Islet precursor cell (in vitro differentiated cells): ENCODE measurements at regions not wholly inside any gene's neighbourhood (a gene's known extent, or its start where the extent isn't known, plus 50 kb on each side); places are given as distances from the start of the nearest gene placed in this dataset.

ENCODE experiments used
- DNase-seq: peaks from one replicate; pipeline ENCODE4 v3.0.0-alpha.2; 2018

- DNase-seq = no peak
Measured at GRCh38 chr4:129561280-129561679, 465.3 kb downstream of the C4orf33 start.

DNA sequence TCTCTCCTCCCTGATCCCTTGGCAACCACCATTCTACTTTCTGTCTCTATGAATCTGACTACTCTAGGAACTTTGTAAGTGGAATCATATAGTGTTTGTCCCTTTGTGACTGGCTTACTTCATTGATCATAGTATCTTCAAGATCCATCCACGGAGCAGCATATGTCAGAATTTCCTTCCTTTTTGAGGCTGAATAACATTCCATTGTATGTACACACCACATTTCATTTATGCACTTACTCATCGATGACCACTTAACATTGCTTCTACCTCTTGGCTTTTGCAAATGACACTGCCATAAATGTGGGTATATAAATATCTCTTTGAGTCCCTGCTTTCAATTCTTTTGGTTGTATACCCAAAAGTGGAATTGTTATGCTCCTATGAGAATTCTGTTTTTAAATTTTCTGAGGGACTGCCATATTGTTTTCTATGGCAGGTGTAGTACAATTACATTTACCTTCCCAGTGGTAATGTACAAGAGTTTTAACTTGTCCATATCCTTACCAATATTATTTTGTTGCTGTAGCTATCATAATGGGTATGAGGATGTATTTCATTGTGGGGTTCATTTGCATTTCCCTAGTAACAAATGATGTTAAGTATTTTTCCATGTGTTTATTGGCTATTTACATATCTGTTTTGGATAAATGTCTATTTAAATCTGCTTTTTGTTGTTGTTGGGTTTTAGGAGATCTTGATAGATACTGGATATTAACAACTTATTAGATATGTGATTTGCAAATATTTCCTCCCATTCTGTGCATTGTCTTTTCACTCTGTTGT is 466.1 kb downstream of the C4orf33 start:
- no peak for DNase-seq

GRCh38 chr4:129565214-129565613 is 469.3 kb downstream of the C4orf33 start:
- no peak for DNase-seq

DNA sequence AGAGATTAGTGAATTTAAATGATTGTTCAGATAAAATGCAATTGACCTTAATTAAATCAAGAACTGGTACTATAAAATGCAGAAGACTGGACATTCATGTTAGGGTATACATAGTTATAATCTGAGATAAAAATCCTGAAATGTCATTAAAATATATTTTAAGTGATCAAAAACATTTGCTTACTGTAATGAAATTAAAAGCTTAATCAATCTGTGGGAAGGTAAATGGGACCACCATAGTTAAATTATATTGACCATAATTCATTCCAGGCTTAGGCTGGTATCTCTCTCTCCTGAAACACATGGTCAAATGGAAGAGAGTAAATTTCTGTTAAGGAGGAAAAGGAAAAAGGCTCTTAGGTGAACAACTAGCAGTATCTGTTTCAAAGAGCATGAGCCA is 474.4 kb downstream of the C4orf33 start:
- DNase-seq = no peak

DNA sequence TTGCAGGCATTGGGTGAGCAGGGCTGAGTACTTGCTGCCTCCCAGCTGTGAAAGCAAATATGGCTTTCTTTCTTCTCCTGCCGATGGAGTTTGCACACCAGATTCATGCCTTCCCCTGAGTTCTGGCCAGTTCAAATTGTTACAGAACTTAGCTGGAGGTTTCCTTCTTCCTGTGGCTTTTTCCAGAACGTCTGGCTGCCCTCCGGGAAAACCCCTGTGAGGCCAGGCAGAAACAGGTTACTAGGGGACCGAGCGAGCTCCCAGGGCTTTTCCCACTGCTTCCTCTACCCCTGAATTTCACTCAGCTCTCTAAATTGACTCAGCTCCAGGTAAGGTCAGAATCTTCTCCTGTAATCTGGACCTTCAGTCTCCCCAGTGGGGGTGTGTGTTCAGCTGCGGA is 482.4 kb downstream of the C4orf33 start:
- no peak for DNase-seq

- DNase-seq = no peak
Measured at GRCh38 chr4:129581305-129581704, 485.4 kb downstream of the C4orf33 start.

DNA sequence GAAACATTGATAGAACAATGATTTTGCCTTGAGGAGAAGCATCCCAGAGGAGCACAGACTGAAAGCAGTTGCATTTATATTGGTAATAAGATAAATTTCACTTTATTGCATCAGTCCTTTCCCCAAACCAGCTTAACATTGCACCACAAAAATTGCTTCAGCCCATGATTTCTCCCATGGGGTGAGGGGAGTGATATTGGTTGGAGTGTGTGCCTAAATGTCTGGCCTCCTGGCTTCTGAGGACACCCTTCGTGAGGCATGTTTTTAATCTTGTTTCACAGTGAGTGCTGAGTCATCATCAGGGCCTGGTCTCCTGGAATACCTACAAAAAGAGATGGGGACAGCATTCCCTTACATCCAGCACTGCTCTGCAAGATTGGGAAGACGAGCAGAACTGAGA is 487.9 kb downstream of the C4orf33 start:
- DNase-seq = peak; percentile 58

- DNase-seq = no peak
Measured at GRCh38 chr4:129598582-129598981, 502.6 kb downstream of the C4orf33 start.

- DNase-seq = no peak
Measured at GRCh38 chr4:129600898-129601297, 504.9 kb downstream of the C4orf33 start.

DNA sequence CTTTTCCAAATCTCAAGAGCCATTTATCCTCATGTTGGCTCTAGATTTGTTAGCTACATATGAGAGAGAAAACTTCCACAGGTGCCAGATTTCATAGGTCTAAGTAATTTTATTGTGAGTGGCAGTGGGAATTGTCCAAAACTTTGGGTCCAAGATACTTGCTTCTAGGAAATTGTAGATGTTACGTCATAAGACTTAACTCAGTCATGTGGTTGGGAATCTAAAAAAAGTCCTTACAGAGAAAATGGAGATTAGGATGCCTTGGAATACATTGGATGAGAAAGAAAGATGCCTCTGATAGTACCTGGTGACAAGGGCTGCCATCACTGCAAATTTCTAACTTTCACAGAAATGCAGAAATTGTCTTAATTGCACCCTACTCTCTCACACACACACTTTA is 506.5 kb downstream of the C4orf33 start:
- no peak for DNase-seq

GRCh38 chr4:129603241-129603931 is 507.4 kb downstream of the C4orf33 start:
- DNase-seq = no peak

GRCh38 chr4:129604632-129605255 is 508.8 kb downstream of the C4orf33 start:
- DNase-seq = no peak

GRCh38 chr4:129614611-129615010 is 518.7 kb downstream of the C4orf33 start:
- no peak for DNase-seq

DNA sequence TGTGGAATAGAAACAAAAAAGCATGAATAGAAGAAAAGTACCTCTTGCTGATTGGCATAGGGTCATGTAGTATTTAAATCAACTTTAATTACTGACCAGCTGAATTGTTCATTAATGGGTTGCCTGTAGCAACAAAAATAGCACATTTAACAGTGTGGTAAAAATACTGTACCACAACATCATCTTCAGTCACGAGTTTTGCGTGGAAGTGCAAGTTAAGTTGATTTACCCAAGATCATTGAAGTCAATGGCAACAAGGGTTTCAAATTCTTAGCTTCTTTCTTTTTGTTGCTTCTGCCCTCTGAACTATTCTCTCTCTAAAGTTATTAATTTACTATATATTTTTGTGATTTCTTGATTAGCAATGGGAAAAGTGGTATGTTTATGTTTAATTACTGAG is 526.6 kb downstream of the C4orf33 start:
- DNase-seq = no peak

DNA sequence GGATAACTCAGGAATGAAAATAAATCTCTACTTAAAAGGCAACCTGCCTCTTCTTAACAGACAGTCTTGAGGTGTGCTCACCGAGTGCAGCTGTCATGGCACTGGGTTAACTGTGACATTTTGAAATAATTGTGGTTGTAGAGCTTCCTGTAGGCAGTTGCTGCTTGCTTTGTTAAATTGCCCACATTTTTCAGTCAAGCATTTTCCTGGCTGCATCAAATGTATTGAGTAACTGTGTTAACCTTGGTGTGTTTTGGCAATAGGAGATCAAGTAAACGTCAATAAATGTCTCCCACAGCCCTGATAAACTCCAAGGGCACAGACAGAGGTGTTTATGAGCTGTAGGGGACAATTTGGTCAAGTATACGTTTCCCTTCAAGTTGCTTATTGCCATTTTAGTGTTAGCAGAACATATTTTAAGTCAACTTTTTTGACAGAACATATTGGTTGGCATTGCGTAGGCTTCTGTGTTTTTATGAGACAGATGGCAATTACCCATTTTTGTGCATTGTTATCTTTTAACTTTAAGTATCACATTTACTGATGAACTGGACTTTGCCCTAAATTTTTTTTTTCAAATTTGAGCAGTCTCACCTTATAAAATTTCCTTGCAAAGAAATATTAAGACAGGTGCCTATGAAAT is 527.4 kb downstream of the C4orf33 start:
- no peak for DNase-seq

DNA sequence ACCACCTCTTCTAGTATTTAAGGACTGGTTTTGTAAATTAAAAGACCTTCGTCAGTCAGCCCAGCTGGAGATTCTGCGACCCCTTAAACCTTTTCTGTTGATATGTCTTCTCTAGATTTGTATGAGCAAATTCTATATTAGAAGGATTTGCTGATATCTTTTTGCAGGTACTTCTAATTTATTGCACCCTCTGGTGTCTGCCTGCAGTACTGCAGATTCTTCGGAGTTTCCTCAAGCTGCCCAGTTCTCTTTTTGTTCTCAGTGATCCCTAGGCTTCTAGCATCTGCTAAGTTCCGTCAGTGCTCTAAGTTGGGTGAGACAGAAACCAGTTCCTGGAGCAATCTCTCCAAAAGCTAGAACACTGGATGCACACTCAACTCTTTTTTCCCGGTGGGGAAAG is 545.2 kb downstream of the C4orf33 start:
- DNase-seq = peak; percentile 65

DNA sequence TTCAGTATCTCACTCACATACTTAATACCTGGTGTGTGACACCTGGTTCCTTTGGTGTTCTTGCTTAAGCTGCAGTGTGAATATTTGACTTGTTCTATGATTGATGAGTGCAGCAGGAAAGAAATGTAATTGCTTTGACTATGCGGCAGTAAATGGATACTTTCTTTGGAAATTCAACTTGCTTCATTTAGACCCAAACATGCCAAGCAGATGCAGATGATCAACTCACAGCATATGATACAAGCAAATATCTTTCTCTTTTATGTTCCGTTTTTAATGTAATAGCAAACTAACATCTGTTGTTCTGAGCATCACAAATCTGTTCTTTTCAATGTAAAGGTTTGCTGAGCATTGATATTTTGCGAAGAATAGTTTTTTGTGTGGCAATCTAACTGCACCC is 549.5 kb downstream of the C4orf33 start:
- no peak for DNase-seq

DNA sequence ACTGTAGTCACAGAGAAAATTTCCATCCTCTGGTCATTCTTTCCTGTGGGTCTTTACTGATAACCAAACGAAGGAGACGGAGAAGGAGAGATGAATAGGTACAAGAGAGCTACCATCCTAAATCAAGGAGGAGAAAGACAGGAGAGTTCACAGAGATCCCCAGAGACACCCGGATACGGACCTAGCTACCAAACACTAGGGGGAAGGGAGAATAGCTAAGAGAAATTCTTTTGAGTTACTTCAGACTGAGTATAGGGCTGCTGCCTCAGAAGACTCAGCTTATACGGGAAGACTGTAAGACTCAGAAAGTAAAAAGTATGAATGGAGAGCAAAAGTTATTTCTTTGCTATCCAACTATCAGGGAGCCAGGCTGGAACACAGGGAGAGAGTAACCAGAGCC is 572.1 kb downstream of the C4orf33 start:
- DNase-seq = no peak

- no peak for DNase-seq
Measured at GRCh38 chr4:129672941-129673340, 577.0 kb downstream of the C4orf33 start.

GRCh38 chr4:129675036-129675435 is 579.1 kb downstream of the C4orf33 start:
- DNase-seq = no peak

DNA sequence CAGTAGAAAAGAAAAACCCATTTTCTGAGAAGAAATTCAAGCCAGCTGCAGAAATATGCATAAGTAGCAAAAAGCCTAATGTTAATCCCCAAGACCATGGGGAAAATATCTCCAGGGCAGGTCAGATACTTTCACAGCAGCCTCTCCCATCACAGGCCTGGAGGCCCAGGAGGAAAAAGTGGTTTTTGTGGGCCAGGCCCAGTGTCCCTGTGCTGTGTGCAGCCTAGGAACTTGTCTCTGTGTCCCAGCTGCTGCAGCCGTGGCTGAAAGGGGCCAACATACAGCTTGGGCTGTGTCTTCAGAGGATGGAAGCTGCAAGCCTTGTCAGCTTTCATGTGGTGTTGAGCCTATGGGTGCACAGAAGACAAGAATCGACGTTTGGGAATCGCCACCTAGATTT is 581.0 kb downstream of the C4orf33 start:
- no peak for DNase-seq

DNA sequence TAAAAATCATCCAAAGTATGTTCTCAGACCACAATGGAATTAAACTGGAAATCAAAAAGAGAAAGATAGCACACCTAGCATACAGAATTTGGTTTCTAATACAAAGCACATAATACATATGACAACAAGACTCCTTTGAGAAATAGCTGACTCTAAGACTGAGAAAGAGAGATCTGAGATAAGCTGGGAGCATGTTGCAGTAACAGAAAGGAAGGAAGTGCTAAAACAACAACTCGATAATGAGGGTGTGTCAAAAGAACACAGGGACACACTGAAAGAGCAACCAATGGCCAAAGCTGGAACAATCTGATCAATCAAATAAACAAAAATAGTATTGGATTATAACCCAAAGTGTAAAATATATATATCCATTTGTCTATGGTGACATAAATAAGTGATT is 586.6 kb downstream of the C4orf33 start:
- DNase-seq = no peak

GRCh38 chr4:129707949-129708348 is 612.0 kb downstream of the C4orf33 start:
- DNase-seq = no peak

GRCh38 chr4:129708784-129709183 is 612.8 kb downstream of the C4orf33 start:
- DNase-seq = no peak
